ENCODE measurements at regions not wholly inside any gene's neighbourhood (a gene's known extent, or its start where the extent isn't known, plus 50 kb on each side); places are given as distances from the start of the nearest gene placed in this dataset.

GRCh38 chr6:25085756-25086155, 150.0 kb upstream of the RIPOR2 start:
- TF ChIP-seq CTCF (conservative IDR thresholded peaks at IDR 0.05; ENCODE audit: low read depth, low read length) (no peak), POLR2A (IDR thresholded peaks at IDR 0.05; ENCODE audit: low read depth, low read length) (no peak), FOS (IDR thresholded peaks at IDR 0.05; ENCODE audit: low read depth, low read length) (no peak), BHLHE40 (IDR thresholded peaks at IDR 0.05; ENCODE audit: low read depth, low read length) (no peak), CHD1 (IDR thresholded peaks at IDR 0.05; ENCODE audit: low read depth, low read length) (no peak), MXI1 (IDR thresholded peaks at IDR 0.05; ENCODE audit: borderline replicate concordance, low read depth, low read length) (no peak), RAD21 (IDR thresholded peaks at IDR 0.05; ENCODE audit: low read length) (no peak), SMC3 (IDR thresholded peaks at IDR 0.05; ENCODE audit: low read depth, low read length) (no peak)

Measured in IMR-90 (cell line).